GM19043 (cell line): ENCODE measurements at regions not wholly inside any gene's neighbourhood (a gene's known extent, or its start where the extent isn't known, plus 50 kb on each side); places are given as distances from the start of the nearest gene placed in this dataset.

Source experiments
- ATAC-seq: cut with Tn5 transposase; IDR thresholded peaks from one replicate; pipeline ENCODE4 v1.9.1; 2021; ENCODE audit warnings: low read depth; ENCODE audit not compliant: unreplicated experiment

DNA sequence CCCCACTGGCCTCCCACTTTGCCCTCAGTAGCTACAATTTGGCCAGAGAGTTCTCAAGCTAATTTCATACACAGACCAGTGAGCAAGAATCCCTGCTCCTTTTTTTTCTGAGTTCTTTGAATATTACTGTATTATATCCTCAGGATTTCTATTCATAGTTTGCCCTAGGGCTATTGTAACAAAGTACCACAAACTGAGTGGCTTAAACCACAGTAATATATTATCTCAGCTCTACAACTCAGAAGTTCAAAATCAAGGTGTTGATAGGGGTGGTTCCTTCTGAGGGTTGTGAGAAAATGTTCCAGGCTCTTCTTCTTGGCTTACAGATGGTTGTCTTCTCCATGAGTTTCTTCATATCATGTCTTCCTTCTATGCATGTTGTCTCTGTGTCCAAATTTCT is 289.4 kb upstream of the ESRRG start:
- ATAC-seq = no peak

DNA sequence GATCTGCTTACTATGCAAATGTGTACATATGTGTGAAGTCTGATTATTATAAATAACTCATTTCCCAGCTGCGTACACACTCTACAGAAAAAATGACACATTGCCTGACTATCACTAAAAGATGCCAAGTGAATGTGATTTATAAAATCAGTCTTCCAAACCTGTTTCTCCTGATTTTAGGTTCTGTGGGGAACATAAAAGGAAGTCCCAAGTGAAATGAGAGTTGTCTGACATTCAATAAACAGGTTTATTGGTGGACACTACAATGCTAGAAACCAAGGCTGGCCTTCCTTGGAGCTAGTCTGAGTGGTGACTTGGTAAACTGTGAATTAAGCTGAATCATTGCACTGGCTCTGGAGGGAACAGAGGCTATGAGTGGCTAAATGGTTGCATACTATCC is 287.9 kb upstream of the ESRRG start:
- ATAC-seq = no peak

DNA sequence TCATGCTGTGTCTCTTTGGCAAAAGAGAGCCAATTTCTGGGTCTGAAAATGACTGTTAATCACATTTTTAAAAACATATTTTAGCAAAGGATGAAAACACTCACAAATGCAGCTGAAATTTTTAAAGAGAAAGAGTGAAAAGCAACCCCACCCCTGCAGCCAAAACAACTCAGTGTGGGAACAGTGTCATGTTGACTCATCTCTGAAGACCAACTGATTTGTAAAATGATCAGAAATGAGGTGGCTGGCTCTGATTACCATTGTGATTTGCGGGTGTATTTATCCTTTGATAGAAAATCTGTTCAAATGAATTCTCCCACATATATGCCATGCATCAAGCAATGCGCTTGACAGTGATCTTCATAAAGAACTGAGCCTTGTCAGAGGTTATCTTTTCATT is 287.0 kb upstream of the ESRRG start:
- ATAC-seq = no peak

DNA sequence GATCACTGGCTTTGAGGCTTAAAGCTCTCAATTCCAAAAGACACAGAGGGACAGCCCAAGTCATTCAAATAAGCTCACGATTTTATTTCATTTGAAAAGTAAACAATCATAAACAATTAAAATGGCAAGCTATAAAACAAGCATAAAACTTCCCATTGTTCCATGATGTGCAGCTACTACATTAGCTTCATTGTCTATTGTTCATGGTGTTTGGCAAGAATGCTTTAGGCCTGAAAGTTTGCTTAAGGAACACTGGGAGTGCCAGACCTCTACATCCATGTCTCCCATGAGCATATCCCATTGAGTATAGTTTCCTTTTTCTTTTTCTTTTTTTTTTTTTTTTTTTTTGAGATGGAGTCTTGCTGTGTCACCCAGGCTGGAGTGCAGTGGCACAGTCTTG is 286.1 kb upstream of the ESRRG start:
- no peak for ATAC-seq

DNA sequence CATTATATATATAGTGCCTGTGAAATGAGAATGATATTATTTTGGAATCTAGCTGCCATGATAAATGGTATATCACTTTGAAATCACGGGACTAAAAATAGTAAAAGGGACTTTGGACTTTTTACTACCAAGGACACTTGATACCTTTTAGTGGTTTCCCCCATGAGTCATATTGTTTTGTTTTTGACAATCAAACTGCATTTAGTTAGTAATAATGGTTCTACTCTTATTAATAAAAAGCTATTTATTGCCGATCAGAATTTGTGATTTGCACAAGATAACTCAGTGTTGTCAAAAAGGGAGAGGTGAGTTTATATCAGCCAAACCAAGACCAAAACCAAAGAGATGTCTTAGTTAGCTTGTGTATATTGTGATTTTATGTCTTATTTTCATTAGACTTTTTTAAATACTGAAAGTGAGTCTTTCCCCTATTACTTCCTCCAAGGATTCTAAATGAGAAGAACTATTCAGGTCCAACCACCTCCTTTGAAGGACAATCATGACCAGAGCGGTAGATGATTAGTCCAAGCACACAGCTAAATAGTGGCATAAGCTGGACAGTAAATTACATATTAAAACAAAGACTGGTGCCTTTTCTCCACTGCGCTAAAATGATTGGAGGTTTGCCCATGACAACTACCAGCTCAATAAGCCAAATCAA is 281.7 kb upstream of the ESRRG start:
- ATAC-seq = no peak

DNA sequence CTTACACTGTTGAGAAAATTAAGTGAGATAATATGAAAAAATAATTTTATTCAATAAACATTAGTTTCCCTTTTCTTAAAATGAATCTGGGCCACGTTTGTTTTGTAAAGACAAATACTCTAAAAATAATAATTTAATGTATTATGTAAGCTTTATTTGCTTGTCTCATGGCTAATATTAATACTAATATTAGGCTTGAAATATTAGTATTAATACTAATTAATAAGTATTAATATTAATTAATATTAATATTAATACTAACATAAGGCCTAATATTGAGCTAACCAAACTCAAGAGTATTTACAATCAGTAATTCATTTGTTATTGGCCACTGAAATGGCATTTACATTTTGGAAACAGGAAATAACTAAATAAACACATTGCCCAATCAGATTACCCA is 280.1 kb upstream of the ESRRG start:
- ATAC-seq = no peak

DNA sequence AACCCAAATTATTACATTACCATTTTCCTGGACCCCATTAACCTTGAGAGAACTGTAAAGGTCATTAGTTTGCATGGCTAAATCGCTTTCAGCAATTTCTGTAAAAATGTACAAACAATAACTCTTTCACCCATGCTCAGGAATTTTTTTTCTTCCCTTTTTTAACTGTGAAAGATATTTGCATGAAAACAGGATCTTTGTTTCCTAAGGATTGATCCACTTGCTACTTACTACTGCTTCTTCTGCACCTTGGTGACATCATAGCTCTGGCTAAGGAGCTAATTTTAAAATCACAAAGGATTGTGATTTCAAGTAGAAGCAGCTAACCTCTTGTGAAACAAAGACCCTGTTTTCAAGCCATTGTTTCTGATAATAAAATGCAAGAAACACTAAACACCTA is 274.6 kb upstream of the ESRRG start:
- ATAC-seq = no peak

DNA sequence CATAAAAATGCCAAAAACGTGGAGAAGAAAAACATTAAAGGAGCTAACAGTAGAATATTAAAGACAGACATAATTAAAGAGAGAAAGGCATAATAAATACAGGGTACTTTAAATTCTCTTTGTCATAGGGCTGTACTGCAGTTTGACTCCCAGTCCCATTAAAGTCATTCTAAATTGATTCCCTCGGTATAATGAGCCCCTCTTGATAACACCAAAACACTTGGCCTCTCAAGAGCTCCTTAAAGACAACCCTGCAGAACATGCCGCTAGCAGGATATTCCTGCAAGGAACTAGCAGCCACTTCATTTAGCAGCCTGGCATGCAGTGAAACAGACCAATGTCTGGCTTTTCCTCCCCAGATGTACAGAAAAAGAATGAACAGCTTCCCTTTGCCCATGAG is 273.8 kb upstream of the ESRRG start:
- no peak for ATAC-seq

DNA sequence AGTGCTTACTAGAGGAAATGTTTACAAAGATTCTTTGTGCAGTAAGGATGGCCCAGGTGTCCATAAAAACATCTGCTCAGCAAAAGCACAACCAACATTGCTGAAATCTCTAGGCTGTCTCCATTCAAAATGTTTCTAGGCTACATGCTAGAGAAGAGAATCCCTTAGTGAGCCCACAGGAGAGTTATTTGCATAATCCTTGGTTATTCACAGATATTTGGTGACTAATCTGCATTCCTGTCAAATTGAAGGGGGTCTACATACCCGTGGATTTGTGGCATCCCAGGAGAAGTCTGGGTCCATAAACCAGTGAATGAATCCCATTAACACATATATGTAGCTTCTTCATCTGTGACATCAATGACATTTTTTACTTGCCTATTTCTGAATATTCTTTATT is 261.3 kb upstream of the ESRRG start:
- no peak for ATAC-seq

DNA sequence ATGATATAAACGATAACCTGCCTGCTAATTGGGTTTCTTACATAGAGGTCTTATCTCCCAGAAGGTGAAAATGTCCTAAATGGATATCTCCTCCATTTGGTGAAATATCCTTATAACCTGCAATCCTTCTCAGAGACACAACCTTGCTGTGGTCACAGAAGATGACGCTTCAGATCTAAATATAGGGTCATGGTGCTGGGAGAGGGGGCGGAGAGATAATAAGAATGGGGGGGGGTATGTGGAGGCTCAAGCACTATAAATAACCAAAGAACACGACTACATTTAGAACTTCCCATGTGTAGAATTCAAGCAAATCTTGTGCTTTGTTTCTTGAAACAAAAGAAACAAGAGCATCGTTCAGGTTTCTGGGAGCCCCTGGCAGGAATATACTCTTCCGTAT is 260.6 kb upstream of the ESRRG start:
- no peak for ATAC-seq

DNA sequence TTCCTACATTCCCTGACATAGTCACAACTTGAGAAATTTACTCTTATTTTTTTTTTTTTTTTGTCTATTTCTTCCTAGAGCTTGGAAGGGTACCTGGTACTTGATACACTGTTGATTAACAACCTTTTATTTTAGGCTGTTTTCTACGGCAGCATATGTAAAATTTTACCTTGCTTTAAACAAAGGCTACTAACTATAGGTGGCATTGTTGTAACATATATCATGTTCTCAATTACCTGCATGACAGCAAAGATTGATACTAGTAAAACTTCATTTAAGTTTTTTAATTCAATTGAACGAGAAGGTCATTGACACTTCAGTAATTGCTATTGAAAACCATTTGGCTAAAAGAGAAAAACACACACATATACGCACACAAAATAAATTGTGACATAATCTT is 238.3 kb upstream of the ESRRG start:
- ATAC-seq = no peak

DNA sequence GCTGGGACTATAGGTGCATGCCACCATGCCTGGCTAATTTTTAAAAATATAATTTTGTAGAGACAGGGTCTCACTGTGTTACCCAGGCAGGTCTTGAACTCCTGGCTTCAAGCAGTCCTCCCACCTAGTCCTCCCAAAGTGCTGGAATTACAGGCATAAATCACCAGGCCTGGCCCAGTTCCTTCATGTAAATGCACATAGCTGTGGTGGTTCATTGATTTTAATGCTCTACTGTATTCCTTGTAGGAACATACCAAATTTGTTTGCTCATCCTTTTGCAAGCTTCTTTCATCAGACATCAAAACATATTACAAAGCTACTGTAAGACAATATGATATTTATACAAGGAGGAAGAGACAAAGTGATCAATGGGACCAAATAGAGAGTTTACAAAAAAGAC is 237.5 kb upstream of the ESRRG start:
- no peak for ATAC-seq

DNA sequence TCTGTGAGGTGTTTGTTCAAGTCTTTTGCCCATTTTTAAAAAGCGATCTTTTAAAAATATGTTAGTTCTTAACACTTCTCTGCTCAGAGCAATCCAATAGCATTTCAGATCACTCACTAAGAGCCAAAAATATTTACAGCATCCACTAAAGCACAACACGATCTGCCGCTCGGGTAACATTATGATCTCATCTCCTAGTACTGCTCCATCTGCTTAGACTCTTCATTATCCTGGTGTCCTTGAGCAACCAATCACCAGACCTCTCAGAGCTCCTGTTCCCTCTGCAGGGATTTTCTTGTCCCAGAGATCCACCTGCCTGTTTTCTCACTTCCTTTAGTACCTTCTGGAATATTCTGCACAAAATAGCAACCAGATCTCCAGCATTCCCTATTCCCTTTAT is 235.3 kb upstream of the ESRRG start:
- no peak for ATAC-seq

DNA sequence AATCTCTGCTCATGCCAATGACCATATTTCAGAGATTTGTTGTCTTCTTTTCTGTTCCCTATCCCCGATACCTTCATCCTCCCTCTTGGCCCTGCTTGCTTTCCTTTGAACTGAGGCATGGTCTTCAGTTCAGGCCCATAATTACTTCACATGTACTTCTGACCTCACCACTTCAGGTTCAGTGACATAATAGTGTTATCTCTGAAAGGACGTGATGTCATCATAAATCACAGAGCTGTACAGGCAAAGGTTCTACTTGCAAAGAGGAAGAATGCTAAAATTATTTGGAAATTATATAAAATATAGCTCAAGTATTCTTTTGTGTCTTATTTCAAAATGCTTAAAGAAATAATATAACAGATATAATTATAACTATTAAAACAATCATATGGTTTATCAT is 230.3 kb upstream of the ESRRG start:
- no peak for ATAC-seq

DNA sequence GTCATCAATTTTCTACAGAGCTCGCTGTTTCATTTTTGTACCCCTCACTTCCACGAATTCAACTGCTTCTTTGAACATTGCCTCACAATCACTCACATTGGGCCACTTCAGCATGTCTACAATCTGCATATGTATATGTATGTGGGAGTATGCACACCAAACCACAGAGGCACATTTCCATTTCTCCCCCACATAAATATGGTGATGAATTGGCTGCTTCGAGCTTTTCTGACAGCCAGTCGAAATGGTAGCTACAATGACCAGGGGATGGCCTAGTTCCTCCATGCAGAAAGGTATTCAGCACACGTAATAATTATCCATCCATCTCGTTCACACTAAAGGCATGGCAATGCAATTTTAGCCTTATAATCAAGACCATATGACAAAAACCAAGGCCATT is 229.6 kb upstream of the ESRRG start:
- no peak for ATAC-seq

DNA sequence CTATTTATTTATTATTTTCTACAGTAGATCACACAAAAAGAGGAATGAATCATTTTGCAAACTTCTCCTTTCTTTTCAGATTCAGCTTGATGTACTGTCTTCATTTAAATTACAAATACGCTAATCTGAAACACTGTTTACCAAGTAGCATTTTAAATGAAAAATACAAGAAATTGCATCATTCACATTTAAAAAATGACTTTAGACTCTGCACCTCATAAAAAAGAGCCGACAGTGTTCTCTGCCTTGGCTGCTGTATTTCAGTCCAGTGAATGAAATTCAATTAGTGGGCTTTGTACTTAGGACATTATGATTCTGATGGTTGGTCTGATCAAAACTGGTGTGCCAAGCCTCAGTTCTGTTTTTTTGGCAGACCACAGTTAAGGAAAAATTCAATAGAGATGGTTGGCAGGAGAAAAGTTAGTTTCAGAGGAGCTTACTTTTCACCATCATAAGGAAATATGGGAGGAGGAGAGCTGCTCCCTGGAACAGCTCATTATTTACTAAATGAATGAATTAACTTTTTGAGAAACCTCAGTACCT is 222.4 kb upstream of the ESRRG start:
- no peak for ATAC-seq

DNA sequence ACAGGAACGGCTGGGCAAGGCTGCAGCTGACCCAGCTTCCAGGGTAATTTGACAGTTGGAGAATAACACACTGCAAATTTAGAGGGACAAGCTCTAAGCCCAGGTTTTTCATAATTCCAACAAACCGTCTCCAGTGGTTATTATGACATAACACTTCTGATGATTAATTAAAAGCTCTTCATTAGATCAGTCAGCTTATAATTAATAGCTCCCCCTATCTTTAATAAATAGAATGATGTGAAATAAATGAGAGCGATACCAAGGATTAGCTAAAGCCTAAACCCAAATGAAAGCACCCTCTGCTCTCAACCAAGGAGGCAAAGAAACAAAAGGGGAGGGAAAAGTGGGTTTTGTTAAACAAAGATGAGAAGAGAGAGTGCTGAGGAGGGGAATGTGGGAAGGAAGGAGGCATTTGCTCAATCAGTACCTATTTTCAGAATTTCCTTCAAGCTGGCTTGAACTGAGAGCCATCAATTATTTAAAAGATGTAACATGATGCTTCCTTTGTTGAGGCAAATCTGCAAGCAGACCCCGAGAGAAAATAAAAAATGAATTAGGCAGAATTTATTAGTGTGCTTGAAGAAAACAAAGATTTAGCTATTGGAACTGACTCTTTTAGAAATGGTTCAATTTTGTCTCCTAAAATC is 221.8 kb upstream of the ESRRG start:
- ATAC-seq = no peak

DNA sequence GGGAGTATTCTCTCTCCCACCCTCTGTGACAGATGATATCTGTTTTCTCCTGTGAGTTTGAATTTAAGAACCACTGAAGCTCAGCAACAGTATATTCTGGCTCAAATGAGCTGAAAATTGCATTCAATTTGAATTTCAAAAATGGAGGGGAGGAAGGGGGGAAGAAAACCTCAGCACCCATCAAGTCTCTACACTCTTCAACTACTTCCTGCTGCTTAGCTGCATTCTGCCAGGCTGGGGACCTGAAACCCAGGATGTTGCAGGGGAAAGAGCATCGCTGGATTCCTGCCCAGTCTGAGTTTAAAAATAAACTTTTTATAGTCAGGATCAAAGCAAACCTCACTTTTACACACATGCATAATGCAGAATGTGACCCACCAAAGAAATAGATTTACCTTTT is 214.3 kb upstream of the ESRRG start:
- ATAC-seq = no peak

DNA sequence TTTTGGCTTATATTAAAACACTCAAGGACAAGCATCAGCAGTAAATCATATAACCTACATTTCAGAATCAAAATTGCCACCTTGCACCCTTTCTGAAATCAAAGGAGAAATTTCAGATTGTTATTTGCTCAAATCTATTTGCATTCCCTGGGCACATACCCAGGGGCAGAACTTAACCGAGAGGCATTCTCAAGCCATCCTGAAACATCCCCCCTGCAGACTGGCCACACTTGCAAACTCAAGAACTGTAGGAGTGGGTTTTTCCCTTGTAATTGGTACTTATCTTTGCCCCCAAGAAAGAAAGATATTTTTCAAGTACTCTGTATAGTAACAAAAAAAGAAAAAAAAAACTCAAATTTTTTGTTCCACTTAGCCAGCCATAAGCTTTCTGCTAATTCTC is 213.6 kb upstream of the ESRRG start:
- ATAC-seq = no peak

DNA sequence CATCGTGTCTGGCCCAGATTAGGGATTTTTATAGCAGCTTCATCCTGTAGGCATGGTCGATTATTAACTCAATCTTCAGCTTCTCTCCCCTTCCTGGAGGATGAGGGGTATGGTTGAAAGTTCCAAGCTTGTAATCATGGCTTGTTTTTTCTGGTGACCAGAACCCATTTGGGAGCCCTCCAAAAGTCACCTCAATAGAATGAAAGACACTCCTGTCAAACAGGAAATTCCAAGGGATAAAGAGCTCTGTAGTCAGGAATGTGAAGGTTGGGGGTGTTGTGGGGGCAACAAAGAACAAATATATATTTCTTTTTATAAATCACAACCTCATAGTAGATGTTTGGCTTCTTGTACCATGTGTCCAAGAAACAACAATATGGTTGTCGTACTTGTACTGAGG is 212.7 kb upstream of the ESRRG start:
- ATAC-seq = no peak

DNA sequence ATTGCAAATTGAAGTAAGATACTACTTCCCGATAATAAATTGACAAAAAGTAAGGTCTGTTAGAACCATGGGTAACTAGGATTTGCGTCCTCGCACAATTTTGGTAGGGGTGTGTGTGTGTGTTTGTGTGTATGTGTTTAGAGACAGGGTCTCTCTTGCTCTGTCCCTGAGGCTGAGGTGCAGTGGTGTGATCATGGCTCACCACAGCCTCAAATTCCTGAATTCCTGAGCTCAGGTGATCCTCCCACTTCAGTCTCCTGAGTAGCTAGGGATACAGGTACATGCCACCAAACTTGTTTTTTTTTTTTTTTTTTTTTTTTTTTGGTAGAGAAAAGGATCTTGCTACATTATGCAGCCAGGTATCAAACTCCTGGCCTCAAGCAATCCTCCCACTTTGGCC is 209.2 kb upstream of the ESRRG start:
- ATAC-seq = no peak

DNA sequence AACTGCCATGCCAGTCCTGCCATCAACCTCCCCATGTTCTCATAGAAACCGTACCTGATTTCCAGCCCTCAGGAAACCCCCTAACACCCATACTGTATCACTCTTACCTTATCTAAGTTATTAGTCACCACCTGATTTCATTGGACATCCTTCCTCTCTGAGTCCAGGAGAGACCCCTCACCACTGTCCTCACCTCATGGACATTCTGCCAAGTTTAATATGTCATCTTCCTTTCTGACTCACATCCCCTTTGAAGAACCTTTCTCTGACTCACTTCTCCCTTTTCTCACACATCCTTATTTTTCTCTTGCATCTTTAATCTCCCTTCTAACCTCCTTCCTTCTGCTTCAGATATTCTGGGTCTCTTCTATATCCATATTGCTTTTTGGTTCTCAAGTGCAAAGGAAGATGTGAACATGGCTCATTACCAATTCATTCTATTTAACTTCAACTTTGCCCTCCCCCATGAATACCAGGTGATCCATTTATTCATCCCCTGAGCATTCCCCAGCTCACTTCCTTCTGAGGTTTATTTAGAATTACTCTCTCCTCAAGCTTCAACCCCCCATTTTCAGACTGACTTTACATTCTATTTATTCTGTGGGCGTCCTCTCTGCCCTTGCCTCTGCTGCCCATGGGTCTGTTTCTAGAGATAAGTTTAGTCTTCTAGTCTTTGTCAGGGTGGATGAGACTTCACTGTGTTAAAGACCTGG is 206.8 kb upstream of the ESRRG start:
- ATAC-seq = no peak
